Tibial nerve (tissue), 4 donors: ENCODE measurements at regions not wholly inside any gene's neighbourhood (a gene's known extent, or its start where the extent isn't known, plus 50 kb on each side); places are given as distances from the start of the nearest gene placed in this dataset.

Source experiments
- DNase-seq, 2 donors: peaks; one replicate each; pipeline ENCODE4 v3.0.0-alpha.2; 2019; ENCODE audit warnings: low spot score in 2 of 2
- H3K27ac ChIP-seq, 4 donors: fragments of 200-600 bp; sonication (generic) in 3 of 4; one replicate each; pipeline ENCODE4 v1.5.1; 2017 to 2019; ENCODE audit warnings: mild to moderate bottlenecking in 1 of 4
- H3K27me3 ChIP-seq, 2 donors: fragments of 200-600 bp; sonication (generic) in 1 of 2; one replicate each; pipeline versions ENCODE4 v1.5.1 to v1.6.0; 2017 to 2019
- H3K36me3 ChIP-seq, 3 donors: fragments of 200-600 bp; sonication (generic); one replicate each; pipeline ENCODE4 v1.5.1; 2018 to 2019
- H3K4me1 ChIP-seq, 4 donors: fragments of 200-600 bp; sonication (generic) in 3 of 4; one replicate each; pipeline ENCODE4 v1.5.1; 2017 to 2019
- H3K4me3 ChIP-seq, 4 donors: fragments of 200-600 bp; sonication (generic) in 3 of 4; one replicate each; pipeline ENCODE4 v1.5.1; 2017 to 2019; ENCODE audit warnings: mild to moderate bottlenecking in 1 of 4, moderate library complexity in 1 of 4
- H3K9me3 ChIP-seq, 4 donors: fragments of 200-600 bp; sonication (generic) in 3 of 4; one replicate each; pipeline ENCODE4 v1.5.1; 2017 to 2019
- EP300 ChIP-seq, 2 donors: sonication (generic); formaldehyde crosslinking; IDR thresholded peaks; one replicate each; pipeline ENCODE4 v1.6.1; 2017; ENCODE audit warnings: antibody characterized with exemption in 2 of 2, mild to moderate bottlenecking in 1 of 2
- POLR2A ChIP-seq, 2 donors: fragments of 450-650 bp; IDR thresholded peaks; one replicate each; pipeline ENCODE4 v1.6.1; 2017; ENCODE audit warnings: antibody characterized with exemption in 2 of 2, mild to moderate bottlenecking in 2 of 2, moderate library complexity in 2 of 2
- WGBS, 2 donors: methylation state at CpG; one replicate each; pipeline ENCODE4 v1.1.5; 2018; 5-methylcytosine and 5-hydroxymethylcytosine counted together
- TF ChIP-seq, protein P1 (sequence below), 5 experiments: fragments of 200-600 bp in 3 of 5; fragments of 450-650 bp in 2 of 5; sonication (generic) in 3 of 5; IDR thresholded peaks; one replicate each; pipeline ENCODE4 v1.5.1; 2016 to 2019; ENCODE audit warnings: antibody characterized with exemption in 5 of 5, mild to moderate bottlenecking in 3 of 5, moderate library complexity in 2 of 5

DNA sequence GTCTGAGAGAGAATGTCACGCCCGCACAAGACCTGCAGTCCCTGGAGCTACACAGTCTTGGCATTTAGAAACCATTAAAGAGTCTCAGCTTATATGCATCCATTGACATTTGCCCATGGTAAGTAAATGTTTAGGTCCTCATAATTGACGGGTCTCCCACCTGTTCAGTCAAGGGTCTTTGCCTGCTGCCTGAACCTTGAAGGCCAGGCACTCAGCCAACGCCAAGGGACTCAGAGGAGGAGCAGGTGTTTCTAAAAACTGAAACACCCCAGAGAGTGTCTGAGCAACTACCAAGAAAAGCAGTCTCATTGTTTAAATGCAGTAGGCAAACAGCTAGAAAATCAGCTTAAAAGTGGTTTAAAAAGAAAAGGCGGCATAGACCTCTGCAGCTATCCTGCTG is 264.7 kb upstream of the AKR1E2 start:
- H3K9me3 ChIP-seq, result peaks cover 0 to 11% (median 0%) of the 10 kb centered on the region in 4 donors
- no peak overlapping the region for H3K27ac ChIP-seq
- WGBS, 2 donors, result 89% methylated on average over 5 of the region's 5 CpGs
- no peaks in the 10 kb centered on the region for H3K36me3 ChIP-seq
- TF ChIP-seq POLR2A (IDR thresholded peaks at IDR 0.05) (no peak), EP300 (IDR thresholded peaks at IDR 0.05) (no peak)
- TF ChIP-seq, protein P1, sequence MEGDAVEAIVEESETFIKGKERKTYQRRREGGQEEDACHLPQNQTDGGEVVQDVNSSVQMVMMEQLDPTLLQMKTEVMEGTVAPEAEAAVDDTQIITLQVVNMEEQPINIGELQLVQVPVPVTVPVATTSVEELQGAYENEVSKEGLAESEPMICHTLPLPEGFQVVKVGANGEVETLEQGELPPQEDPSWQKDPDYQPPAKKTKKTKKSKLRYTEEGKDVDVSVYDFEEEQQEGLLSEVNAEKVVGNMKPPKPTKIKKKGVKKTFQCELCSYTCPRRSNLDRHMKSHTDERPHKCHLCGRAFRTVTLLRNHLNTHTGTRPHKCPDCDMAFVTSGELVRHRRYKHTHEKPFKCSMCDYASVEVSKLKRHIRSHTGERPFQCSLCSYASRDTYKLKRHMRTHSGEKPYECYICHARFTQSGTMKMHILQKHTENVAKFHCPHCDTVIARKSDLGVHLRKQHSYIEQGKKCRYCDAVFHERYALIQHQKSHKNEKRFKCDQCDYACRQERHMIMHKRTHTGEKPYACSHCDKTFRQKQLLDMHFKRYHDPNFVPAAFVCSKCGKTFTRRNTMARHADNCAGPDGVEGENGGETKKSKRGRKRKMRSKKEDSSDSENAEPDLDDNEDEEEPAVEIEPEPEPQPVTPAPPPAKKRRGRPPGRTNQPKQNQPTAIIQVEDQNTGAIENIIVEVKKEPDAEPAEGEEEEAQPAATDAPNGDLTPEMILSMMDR (IDR thresholded peaks at IDR 0.05), result no peak
- H3K4me1 ChIP-seq, result no peaks in the 10 kb centered on the region
- H3K27me3 ChIP-seq, result no peaks in the 10 kb centered on the region
- no peak overlapping the region for H3K4me3 ChIP-seq
- no peak for DNase-seq

DNA sequence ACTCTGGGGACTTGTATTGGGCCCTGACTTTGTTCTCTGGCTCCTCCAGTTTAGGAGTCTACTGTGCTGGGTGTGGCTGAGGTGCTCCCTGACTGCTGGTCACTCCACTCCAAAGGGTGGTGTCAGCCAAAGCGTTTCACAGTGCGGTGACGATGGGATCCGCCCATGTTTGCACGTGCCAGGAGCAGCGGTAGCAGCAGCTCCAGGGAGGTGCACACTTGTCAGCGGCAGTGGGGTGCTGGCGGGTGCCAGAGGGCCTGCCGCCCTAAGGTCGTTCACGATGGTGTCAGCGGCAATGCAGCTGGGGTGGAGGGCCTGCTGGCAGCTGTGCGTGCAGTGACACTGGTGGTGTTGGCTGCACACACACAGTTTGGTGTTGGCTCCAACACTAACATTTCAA is 268.5 kb upstream of the AKR1E2 start:
- Histone ChIP-seq H3K27ac (no peak overlapping the region), H3K4me3 (no peak overlapping the region), H3K4me1 (no peaks in the 10 kb centered on the region), H3K27me3 (no peaks in the 10 kb centered on the region), H3K9me3 (peaks cover 0 to 11% (median 0%) of the 10 kb centered on the region in 4 donors), H3K36me3 (no peaks in the 10 kb centered on the region)
- WGBS, 2 donors, result 92 to 95% methylated on average over 10 to 13 of the region's 13 CpGs
- TF ChIP-seq, protein P1 (IDR thresholded peaks at IDR 0.05), result no peak
- no peak for TF ChIP-seq POLR2A (IDR thresholded peaks at IDR 0.05)
- no peak for DNase-seq

DNA sequence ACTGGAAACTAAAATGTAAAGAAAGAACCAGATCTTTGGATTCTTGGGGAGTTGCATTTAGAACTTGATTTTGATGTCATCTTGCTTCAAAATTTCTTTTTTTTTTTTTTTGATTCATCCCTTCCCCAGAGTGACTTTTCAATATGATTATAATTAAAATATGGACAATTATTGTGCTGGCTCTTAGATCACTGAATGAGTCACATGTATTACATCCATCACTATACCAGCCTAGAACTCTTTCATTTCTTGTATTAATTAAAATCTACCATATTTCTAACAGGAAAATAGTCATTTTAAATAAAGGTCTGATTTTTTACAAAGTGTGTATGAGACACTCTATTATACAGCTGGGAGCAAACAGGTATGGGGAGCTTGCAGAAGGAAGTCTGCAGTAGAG is 269.5 kb upstream of the AKR1E2 start:
- Histone ChIP-seq H3K27ac (no peak overlapping the region), H3K36me3 (no peaks in the 10 kb centered on the region), H3K4me3 (no peak overlapping the region), H3K27me3 (no peaks in the 10 kb centered on the region), H3K4me1 (no peaks in the 10 kb centered on the region), H3K9me3 (peaks cover 0 to 11% (median 0%) of the 10 kb centered on the region in 4 donors)
- TF ChIP-seq, protein P1 (IDR thresholded peaks at IDR 0.05), result no peak
- TF ChIP-seq POLR2A (IDR thresholded peaks at IDR 0.05) (no peak), EP300 (IDR thresholded peaks at IDR 0.05) (no peak)
- DNase-seq, result no peak

GRCh38 chr10:4555920-4556319 is 270.1 kb upstream of the AKR1E2 start:
- DNase-seq, result no peak
- no peak overlapping the region for H3K4me3 ChIP-seq
- no peak overlapping the region for H3K27ac ChIP-seq
- no peaks in the 10 kb centered on the region for H3K36me3 ChIP-seq
- H3K9me3 ChIP-seq, result peaks cover 0 to 9% (median 0%) of the 10 kb centered on the region in 4 donors
- WGBS, 2 donors, result 79 to 84% methylated on average over 3 of the region's 3 CpGs
- H3K27me3 ChIP-seq, result no peaks in the 10 kb centered on the region
- TF ChIP-seq EP300 (IDR thresholded peaks at IDR 0.05) (no peak), POLR2A (IDR thresholded peaks at IDR 0.05) (no peak)
- TF ChIP-seq, protein P1 (IDR thresholded peaks at IDR 0.05), result no peak
- no peaks in the 10 kb centered on the region for H3K4me1 ChIP-seq

DNA sequence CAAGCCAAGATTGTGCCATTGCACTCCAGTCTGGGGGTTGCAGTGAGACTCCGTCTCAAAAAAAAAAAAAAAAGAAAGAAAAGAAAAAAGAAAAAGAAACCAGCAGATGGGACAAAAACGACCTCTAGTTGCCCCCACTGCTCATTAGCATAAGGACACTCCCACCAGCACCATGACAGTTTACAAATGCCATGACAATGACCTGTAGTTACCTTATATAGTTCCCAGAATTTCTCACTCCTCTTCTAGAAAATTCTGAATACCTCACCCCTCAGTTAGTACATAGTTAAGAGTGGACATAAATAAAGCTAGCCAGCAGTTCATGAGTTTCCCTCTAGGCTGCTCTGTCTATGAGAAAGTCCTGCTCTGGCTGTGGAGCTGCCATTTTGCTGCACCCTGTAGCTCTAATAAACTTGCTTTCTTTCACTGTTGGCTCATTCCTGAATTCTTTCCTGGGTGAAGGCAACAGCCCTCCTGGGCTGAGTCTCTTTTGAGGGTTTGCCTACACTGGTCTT is 276.8 kb upstream of the AKR1E2 start:
- 72 to 79% methylated on average over 2 of the region's 2 CpGs for WGBS, 2 donors
- DNase-seq, result no peak
- no peak for TF ChIP-seq EP300 (IDR thresholded peaks at IDR 0.05)
- H3K4me3 ChIP-seq, result no peak overlapping the region
- no peaks in the 10 kb centered on the region for H3K4me1 ChIP-seq
- H3K27ac ChIP-seq, result no peak overlapping the region
- no peaks in the 10 kb centered on the region for H3K9me3 ChIP-seq
- no peaks in the 10 kb centered on the region for H3K27me3 ChIP-seq
- H3K36me3 ChIP-seq, result no peaks in the 10 kb centered on the region

- no peak overlapping the region for H3K27ac ChIP-seq
- no peaks in the 10 kb centered on the region for H3K4me1 ChIP-seq
- DNase-seq, result no peak
- WGBS, 2 donors, result 92 to 95% methylated on average over 1 of the region's 1 CpG
- H3K4me3 ChIP-seq, result no peak overlapping the region
- no peaks in the 10 kb centered on the region for H3K27me3 ChIP-seq
- no peaks in the 10 kb centered on the region for H3K9me3 ChIP-seq
- no peaks in the 10 kb centered on the region for H3K36me3 ChIP-seq
- TF ChIP-seq, protein P1 (IDR thresholded peaks at IDR 0.05), result no peak
These were observed 279.1 kb upstream of the AKR1E2 start for GRCh38 chr10:4546931-4547330.
